ENCODE measurements at regions not wholly inside any gene's neighbourhood (a gene's known extent, or its start where the extent isn't known, plus 50 kb on each side); places are given as distances from the start of the nearest gene placed in this dataset.

DNA sequence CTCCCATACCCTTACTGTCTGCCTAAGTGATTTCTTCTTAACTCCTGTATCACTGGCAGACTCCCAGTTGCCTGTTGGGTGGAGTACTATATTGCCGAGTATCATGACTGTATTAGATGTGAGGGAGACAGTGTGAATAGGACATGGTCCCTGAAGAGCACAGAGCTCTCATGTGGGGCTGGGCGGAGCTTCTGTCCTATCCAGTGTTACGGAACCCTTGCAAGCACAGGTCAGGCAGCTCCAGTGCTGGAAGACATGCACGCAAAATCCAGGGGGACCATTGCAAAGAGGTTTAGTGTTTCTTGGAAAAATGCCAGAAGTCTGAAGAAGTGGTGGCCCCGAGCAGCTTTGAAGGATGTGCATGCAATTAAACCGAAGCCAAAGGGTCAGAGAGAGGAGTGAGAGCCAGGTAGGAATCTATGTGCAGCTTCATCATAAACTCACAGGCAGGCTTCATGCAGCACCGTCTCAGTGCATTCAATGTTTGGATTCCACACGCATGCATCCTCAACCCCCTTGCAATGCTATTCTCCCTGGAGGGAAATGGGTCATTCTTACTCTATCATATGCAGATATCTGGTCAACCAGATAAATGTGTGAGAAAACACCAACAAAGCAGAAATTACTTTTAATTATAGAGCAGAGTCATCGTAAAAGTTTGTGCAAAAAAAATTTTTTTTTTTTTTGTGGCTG, 49.7 kb upstream of the DHRSX start:
- 0 out of 2 replicates have a peak, but pooled peaks cover 1% of the 10 kb centered on the region for H3K9me3 ChIP-seq
- H3K27me3 ChIP-seq, result peaks cover 27% of the 10 kb centered on the region
- H3K4me3 ChIP-seq, result no peak overlapping the region
- no peak for DNase-seq
- H3K36me3 ChIP-seq, result no peaks in the 10 kb centered on the region
